GM12878 (cell line): ENCODE measurements at regions not wholly inside any gene's neighbourhood (a gene's known extent, or its start where the extent isn't known, plus 50 kb on each side); places are given as distances from the start of the nearest gene placed in this dataset.

Experiments used
- ATAC-seq: fragments of 200-7000 bp; cut with Tn5 transposase; 3 replicates; pipeline ENCODE4 v1.9.1; 2020; ENCODE audit warnings: mild to moderate bottlenecking, moderate library complexity
- BruUV-seq: library from RNA; stranded (reverse); fragments of 400-500 nt; replicated peaks from 2 replicates; lab custom pipeline; 2021; lab: Mats Ljungman, UMichigan
- CTCF ChIA-PET: fragments of 300-600 bp; sonication (Branson Sonifier 250); formaldehyde crosslinking; extraction: SDS; loops from one replicate; lab custom pipeline; 2021; ENCODE audit warnings: inconsistent platforms; lab: Yijun Ruan, JAX
- POLR2A ChIA-PET: fragments of 350-600 bp; formaldehyde crosslinking; extraction: SDS; loops from one replicate; lab custom pipeline; 2021; ENCODE audit warnings: inconsistent platforms; lab: Charles Lee
- RAD21 ChIA-PET: fragments of 300-600 bp; sonication (Branson Sonifier 250); formaldehyde crosslinking; loops from one replicate; lab custom pipeline; 2023; ENCODE audit warnings: antibody characterized with exemption; ENCODE audit not compliant: unreplicated experiment; lab: Charles Lee
- SMC1A ChIA-PET: fragments of 300-600 bp; sonication (Branson Sonifier 250); formaldehyde crosslinking; loops from one replicate; lab custom pipeline; 2023; ENCODE audit not compliant: unreplicated experiment, uncharacterized antibody; lab: Charles Lee
- DNase-seq: peaks from one replicate; pipeline ENCODE4 v3.0.0-alpha.2; 2011; ENCODE audit warnings: low read depth, low spot score
- FAIRE-seq: peaks from 3 replicates; lab custom pipeline; 2011; peaks lifted over from hg19 to GRCh38; lab: Jason Lieb, UNC
- H2AFZ ChIP-seq: 2 replicates; pipeline ENCODE4 v1.6.0; 2011; ENCODE audit warnings: low read depth, low read length, control low read depth; ENCODE audit not compliant: control insufficient read depth
- H3K27ac ChIP-seq: 2 replicates; pipeline ENCODE4 v1.5.1; 2011; ENCODE audit warnings: control low read depth; ENCODE audit not compliant: control insufficient read depth, insufficient read depth
- H3K27me3 ChIP-seq, 2 experiments: replicated peaks in 1 of 2; 2 replicates each; pipeline versions ENCODE4 v1.6.0 to v1.6.1; 2011; ENCODE audit warnings: low read length in 1 of 2; ENCODE audit not compliant: control insufficient read depth in 2 of 2, insufficient read depth in 2 of 2
- H3K36me3 ChIP-seq, 2 experiments: 2 replicates each; pipeline ENCODE4 v1.5.1; 2011; ENCODE audit warnings: low read length in 1 of 2; ENCODE audit not compliant: control insufficient read depth in 2 of 2, insufficient read depth in 2 of 2
- H3K4me1 ChIP-seq: 2 replicates; pipeline ENCODE4 v1.6.1; 2011; ENCODE audit warnings: mild to moderate bottlenecking, low read length, moderate library complexity, mixed read lengths; ENCODE audit not compliant: control insufficient read depth, insufficient read depth
- H3K4me2 ChIP-seq: 2 replicates; pipeline ENCODE4 v1.6.0; 2011; ENCODE audit warnings: control low read depth; ENCODE audit not compliant: control insufficient read depth, insufficient read depth
- H3K4me3 ChIP-seq: fragments of 200-600 bp; sonication (generic); 2 replicates; pipeline ENCODE4 v1.5.1; 2016
- H3K79me2 ChIP-seq: 2 replicates; pipeline ENCODE4 v1.6.0; 2011; ENCODE audit warnings: low read length; ENCODE audit not compliant: control insufficient read depth, insufficient read depth
- H3K9ac ChIP-seq: 2 replicates; pipeline ENCODE4 v1.8.0; 2011; ENCODE audit warnings: low read length, control low read depth, mixed read lengths; ENCODE audit not compliant: control insufficient read depth, insufficient read depth
- H3K9me3 ChIP-seq: replicated peaks from 3 replicates; pipeline ENCODE4 v1.5.1; 2011; ENCODE audit warnings: mild to moderate bottlenecking, low read length; ENCODE audit not compliant: control insufficient read depth, insufficient read depth
- H4K20me1 ChIP-seq: 2 replicates; pipeline ENCODE4 v1.6.0; 2011; ENCODE audit not compliant: control insufficient read depth, insufficient read depth
- ATF7 ChIP-seq: fragments of 450-650 bp; IDR thresholded peaks from 2 replicates; pipeline ENCODE4 v1.6.1; 2016; ENCODE audit warnings: low read depth, mild to moderate bottlenecking
- BMI1 ChIP-seq: fragments of 450-650 bp; IDR thresholded peaks from 2 replicates; pipeline ENCODE4 v1.6.1; 2016; ENCODE audit warnings: mild to moderate bottlenecking, moderate library complexity, borderline replicate concordance
- CHD2 ChIP-seq: IDR thresholded peaks from 2 replicates; pipeline ENCODE4 v1.6.1; 2011; ENCODE audit warnings: low read depth, low read length, improper control_type of control experiment, borderline replicate concordance
- CREM ChIP-seq: IDR thresholded peaks from 2 replicates; pipeline ENCODE4 v1.6.1; 2014; ENCODE audit warnings: antibody characterized with exemption, low read depth
- IKZF1 ChIP-seq: fragments of 450-650 bp; conservative IDR thresholded peaks from 2 replicates; pipeline ENCODE4 v1.6.1; 2017; ENCODE audit warnings: antibody characterized with exemption, mild to moderate bottlenecking
- JUNB ChIP-seq: IDR thresholded peaks from 2 replicates; pipeline ENCODE4 v1.6.1; 2016; ENCODE audit warnings: antibody characterized with exemption, mild to moderate bottlenecking
- POLR2AphosphoS2 ChIP-seq: IDR thresholded peaks from 2 replicates; pipeline ENCODE4 v1.6.1; 2011; ENCODE audit warnings: low read depth, mild to moderate bottlenecking, low read length, improper control_type of control experiment, moderate library complexity
- PRDM15 ChIP-seq: fragments of 450-650 bp; formaldehyde crosslinking; IDR thresholded peaks from 2 replicates; pipeline ENCODE4 v1.4.0; 2020; ENCODE audit warnings: mild to moderate bottlenecking, moderate library complexity
- RBBP5 ChIP-seq: fragments of 200-600 bp; sonication (generic); conservative IDR thresholded peaks from 2 replicates; pipeline ENCODE4 v1.6.1; 2016
- RCOR1 ChIP-seq: conservative IDR thresholded peaks from 2 replicates; pipeline ENCODE4 v1.6.1; 2012; ENCODE audit warnings: low read depth, low read length, improper control_type of control experiment
- SIN3A ChIP-seq: IDR thresholded peaks from 2 replicates; pipeline ENCODE4 v1.6.1; 2012; ENCODE audit warnings: low read depth, low read length, improper control_type of control experiment
- SIX5 ChIP-seq: IDR thresholded peaks from 2 replicates; pipeline ENCODE4 v1.6.1; 2011; ENCODE audit warnings: mild to moderate bottlenecking, low read depth, low read length, moderate library complexity; ENCODE audit not compliant: severe bottlenecking
- SREBF2 ChIP-seq: IDR thresholded peaks from 2 replicates; pipeline ENCODE4 v1.6.1; 2012; ENCODE audit warnings: mild to moderate bottlenecking, low read length
- TAF1 ChIP-seq: IDR thresholded peaks from 2 replicates; pipeline ENCODE4 v1.6.1; 2011; ENCODE audit warnings: mild to moderate bottlenecking, low read depth, low read length, borderline replicate concordance
- ZNF24 ChIP-seq: fragments of 450-650 bp; IDR thresholded peaks from 2 replicates; pipeline ENCODE4 v1.6.1; 2017; ENCODE audit warnings: antibody characterized with exemption, mild to moderate bottlenecking
- ZNF274 ChIP-seq: IDR thresholded peaks from one replicate; pipeline ENCODE4 v1.8.0; 2011; ENCODE audit not compliant: insufficient read length, insufficient read depth
- WGBS: methylation state at CpG from one replicate; pipeline ENCODE4 v1.1.6; 2016; ENCODE audit warnings: low lambda C conversion rate; ENCODE audit not compliant: insufficient replicate concordance, insufficient coverage; ENCODE audit errors: missing lambda C conversion rate; 5-methylcytosine and 5-hydroxymethylcytosine counted together
- in situ Hi-C: fragments of 300-500 bp; cut with MboI; formaldehyde crosslinking; loops from 9 replicates; pipeline ENCODE4 v1.14.3; 2018; ENCODE audit warnings: mixed read lengths
- intact Hi-C: fragments of 100-400 bp; cut with micrococcal nuclease; formaldehyde crosslinking; loops from one replicate; pipeline ENCODE4 v1.14.2; 2022; ENCODE audit not compliant: unreplicated experiment

- in situ Hi-C loops = no loop called here
- peak; percentile 60 for ATAC-seq
- H3K27me3 ChIP-seq = no peaks in the 10 kb centered on the region; a peak in 1 of 4 replicates
- no peaks in the 10 kb centered on the region for H3K79me2 ChIP-seq
- no peak for FAIRE-seq
- TF ChIP-seq SIN3A (no peak), CHD2 (no peak), PRDM15 (no peak), CREM (no peak), IKZF1 (no peak), JUNB (no peak), RBBP5 (no peak), ATF7 (no peak), SREBF2 (no peak), POLR2AphosphoS2 (no peak), TAF1 (no peak), RCOR1 (no peak), ZNF274 (no peak), BMI1 (no peak), ZNF24 (no peak), SIX5 (no peak)
- no peaks in the 10 kb centered on the region for H3K36me3 ChIP-seq
- DNase-seq = no peak
- H3K9ac ChIP-seq = no peak overlapping the region
- no peaks in the 10 kb centered on the region for H4K20me1 ChIP-seq
- no peaks in the 10 kb centered on the region for H3K4me1 ChIP-seq
- H3K4me2 ChIP-seq = no peak overlapping the region
- no peak overlapping the region for H2AFZ ChIP-seq
- H3K9me3 ChIP-seq = no peaks in the 10 kb centered on the region
- no peak overlapping the region for H3K4me3 ChIP-seq
- CTCF ChIA-PET = interaction anchor here (1.4 kb wide), 1 partner anchor 15 kb away, joined by 4 read pairs; no protein-coding TSS in a partner anchor
- 61% methylated on average over 4 of the region's 4 CpGs for WGBS
- POLR2A ChIA-PET = no interaction called here
- H3K27ac ChIP-seq = no peak overlapping the region
- RAD21 ChIA-PET = no interaction called here
- intact Hi-C loops = no loop called here
- no TSS peak for BruUV-seq
- SMC1A ChIA-PET = interaction anchor here (0.6 kb wide), 1 partner anchor 8 kb away, joined by 4 read pairs; no protein-coding TSS in a partner anchor
Measured at GRCh38 chr2:160934263-160934662, 226.0 kb upstream of the TANK start.
